ENCODE measurements at regions not wholly inside any gene's neighbourhood (a gene's known extent, or its start where the extent isn't known, plus 50 kb on each side); places are given as distances from the start of the nearest gene placed in this dataset.

GRCh38 chr7:53917637-53918036, 624.5 kb upstream of the VSTM2A start:
- Mint-ChIP-seq H3K36me3 (no peaks in the 10 kb centered on the region), H3K27me3 (ENCODE audit: low read depth in 3 of 3) (peaks cover 0 to 1% (median 0%) of the 10 kb centered on the region in 3 donors), H3K27ac (no peak overlapping the region), H3K9me3 (peaks cover 3 to 18% (median 9%) of the 10 kb centered on the region in 7 donors), H3K4me3 (no peak overlapping the region), H3K4me1 (no peaks in the 10 kb centered on the region)
- no peak for DNase-seq
- no peak for TF ChIP-seq CTCF (IDR thresholded peaks at IDR 0.05)
- intact Hi-C loops (cut with micrococcal nuclease) = no loop called here
- H3K27ac ChIP-seq (ENCODE audit: low read depth in 1 of 2, low read length in 2 of 2) = no peak overlapping the region
- H3K79me2 ChIP-seq (ENCODE audit: insufficient read depth, low read length) = no peaks in the 10 kb centered on the region
- no peak overlapping the region for H2AFZ ChIP-seq (ENCODE audit: insufficient read depth, low read depth, low read length, poor library complexity, severe bottlenecking)
- H3K9ac ChIP-seq (ENCODE audit: insufficient read depth, low read length, poor library complexity, severe bottlenecking) = no peak overlapping the region
- H3K36me3 ChIP-seq (replicated peaks in 1 of 2; ENCODE audit: control insufficient read depth in 1 of 2, insufficient read depth in 2 of 2, low read length in 2 of 2) = no peaks in the 10 kb centered on the region
- no peaks in the 10 kb centered on the region for H3K27me3 ChIP-seq (ENCODE audit: control insufficient read depth in 2 of 2, insufficient read depth in 2 of 2, low read length in 2 of 2)
- 75% methylated on average over 1 of the region's 5 CpGs for WGBS (ENCODE audit: insufficient coverage)
- H3K4me2 ChIP-seq (replicated peaks; ENCODE audit: extremely low read depth, low read length, poor library complexity, severe bottlenecking) = no peak overlapping the region
- no peak overlapping the region for H3K4me3 ChIP-seq (replicated peaks in 1 of 3; ENCODE audit: low read depth in 2 of 3, low read length in 3 of 3)
- H3K4me1 ChIP-seq (ENCODE audit: control insufficient read depth in 1 of 2, insufficient read depth in 2 of 2, low read length in 2 of 2) = no peaks in the 10 kb centered on the region
- H3K9me3 ChIP-seq (replicated peaks in 1 of 2; ENCODE audit: control insufficient read depth in 1 of 2, insufficient read depth in 1 of 2, low read length in 2 of 2) = peaks cover 15 to 34% of the 10 kb centered on the region in 2 donors
- no peaks in the 10 kb centered on the region for H4K20me1 ChIP-seq (ENCODE audit: insufficient read depth, low read length)

- H3K4me1 ChIP-seq (ENCODE audit: control insufficient read depth in 1 of 2, insufficient read depth in 2 of 2, low read length in 2 of 2) = no peaks in the 10 kb centered on the region
- TF ChIP-seq CTCF (IDR thresholded peaks at IDR 0.05) = no peak
- no peak overlapping the region for H3K4me3 ChIP-seq (replicated peaks in 1 of 3; ENCODE audit: low read depth in 2 of 3, low read length in 3 of 3)
- WGBS (ENCODE audit: insufficient coverage) = 100% methylated on average over 2 of the region's 5 CpGs
- no peak overlapping the region for H3K27ac Mint-ChIP-seq
- no peak overlapping the region for H3K9ac ChIP-seq (ENCODE audit: insufficient read depth, low read length, poor library complexity, severe bottlenecking)
- H3K27ac ChIP-seq (ENCODE audit: low read depth in 1 of 2, low read length in 2 of 2) = no peak overlapping the region
- H3K27me3 ChIP-seq (ENCODE audit: control insufficient read depth in 2 of 2, insufficient read depth in 2 of 2, low read length in 2 of 2) = no peaks in the 10 kb centered on the region
- no peak overlapping the region for H3K4me3 Mint-ChIP-seq
- H3K27me3 Mint-ChIP-seq (ENCODE audit: low read depth in 3 of 3) = peaks cover 0 to 1% (median 0%) of the 10 kb centered on the region in 3 donors
- H2AFZ ChIP-seq (ENCODE audit: insufficient read depth, low read depth, low read length, poor library complexity, severe bottlenecking) = no peak overlapping the region
- H3K36me3 Mint-ChIP-seq = no peaks in the 10 kb centered on the region
- H3K36me3 ChIP-seq (replicated peaks in 1 of 2; ENCODE audit: control insufficient read depth in 1 of 2, insufficient read depth in 2 of 2, low read length in 2 of 2) = no peaks in the 10 kb centered on the region
- peaks cover 4 to 18% (median 7%) of the 10 kb centered on the region in 7 donors for H3K9me3 Mint-ChIP-seq
- no peak for DNase-seq
- H3K4me1 Mint-ChIP-seq = no peaks in the 10 kb centered on the region
- H3K4me2 ChIP-seq (replicated peaks; ENCODE audit: extremely low read depth, low read length, poor library complexity, severe bottlenecking) = no peak overlapping the region
- intact Hi-C loops (cut with micrococcal nuclease) = no loop called here
- H3K9me3 ChIP-seq (replicated peaks in 1 of 2; ENCODE audit: control insufficient read depth in 1 of 2, insufficient read depth in 1 of 2, low read length in 2 of 2) = peaks cover 19 to 36% of the 10 kb centered on the region in 2 donors
- no peaks in the 10 kb centered on the region for H3K79me2 ChIP-seq (ENCODE audit: insufficient read depth, low read length)
- no peaks in the 10 kb centered on the region for H4K20me1 ChIP-seq (ENCODE audit: insufficient read depth, low read length)
Observed at GRCh38 chr7:53920011-53920410, 622.2 kb upstream of the VSTM2A start.

Measured in CD14-positive monocyte (primary cell).